ENCODE measurements at regions not wholly inside any gene's neighbourhood (a gene's known extent, or its start where the extent isn't known, plus 50 kb on each side); places are given as distances from the start of the nearest gene placed in this dataset.
"Not testable (repeated sequence)": the region's sequence is repeated elsewhere in the genome, so short reads cannot be mapped to it uniquely, and the experiment has no call there.

DNA sequence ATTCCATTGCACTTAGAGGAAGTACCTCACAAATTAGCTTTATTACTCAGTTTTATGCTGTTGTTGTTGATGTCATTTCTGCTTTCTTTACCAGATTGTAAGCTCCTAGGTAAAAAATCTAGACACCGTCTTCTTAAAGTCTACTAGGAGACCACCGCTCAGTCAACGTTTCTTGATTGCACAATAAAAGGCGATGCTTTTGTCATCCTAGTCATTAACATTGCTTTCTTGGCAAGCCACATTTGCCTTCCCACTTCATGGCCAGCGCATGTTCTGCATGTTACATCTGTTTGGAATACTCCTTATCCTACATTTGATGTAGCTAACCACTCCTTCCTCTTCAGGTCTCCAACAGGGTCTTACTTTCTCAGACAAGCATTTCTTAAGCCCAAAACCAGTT is 464.0 kb upstream of the TUSC1 start:
- Histone ChIP-seq H3K4me3 (ENCODE audit: low read depth in 1 of 2, low read length in 2 of 2) (no peak overlapping the region), H3K36me3 (ENCODE audit: insufficient read depth, low read length) (no peaks in the 10 kb centered on the region), H3K27me3 (ENCODE audit: control insufficient read depth in 1 of 2, insufficient read depth in 2 of 2, low read length in 2 of 2) (no peaks in the 10 kb centered on the region), H3K9ac (ENCODE audit: low read length) (no peak overlapping the region), H3K27ac (ENCODE audit: low read depth, low read length) (no peak overlapping the region), H3K4me1 (ENCODE audit: insufficient read depth, low read length) (no peaks in the 10 kb centered on the region), H3K9me3 (ENCODE audit: low read length) (no peaks in the 10 kb centered on the region)

DNA sequence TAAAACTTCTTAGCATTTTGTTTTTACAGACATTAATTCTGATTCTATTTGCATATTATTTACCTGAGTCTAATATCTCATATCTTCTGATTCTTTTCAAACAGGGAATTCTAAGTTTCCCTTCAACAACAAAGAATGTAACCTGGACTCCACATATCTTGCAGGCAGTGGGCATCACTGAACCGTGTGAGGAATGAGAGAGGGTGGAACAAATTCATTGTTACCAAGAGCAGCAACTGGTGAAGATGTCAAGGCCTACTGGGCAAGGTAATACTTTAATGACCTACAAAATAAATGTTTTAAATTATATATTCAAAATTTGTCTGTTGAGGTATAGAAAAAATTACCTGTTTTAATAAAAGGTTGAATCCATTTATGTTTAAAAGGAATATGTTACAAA is 455.3 kb upstream of the TUSC1 start:
- Histone ChIP-seq H3K27me3 (ENCODE audit: control insufficient read depth in 1 of 2, insufficient read depth in 2 of 2, low read length in 2 of 2) (no peaks in the 10 kb centered on the region), H3K27ac (ENCODE audit: low read depth, low read length) (no peak overlapping the region), H3K4me3 (ENCODE audit: low read depth in 1 of 2, low read length in 2 of 2) (no peak overlapping the region), H3K9me3 (ENCODE audit: low read length) (no peaks in the 10 kb centered on the region), H3K4me1 (ENCODE audit: insufficient read depth, low read length) (no peaks in the 10 kb centered on the region), H3K9ac (ENCODE audit: low read length) (no peak overlapping the region), H3K36me3 (ENCODE audit: insufficient read depth, low read length) (no peaks in the 10 kb centered on the region)

DNA sequence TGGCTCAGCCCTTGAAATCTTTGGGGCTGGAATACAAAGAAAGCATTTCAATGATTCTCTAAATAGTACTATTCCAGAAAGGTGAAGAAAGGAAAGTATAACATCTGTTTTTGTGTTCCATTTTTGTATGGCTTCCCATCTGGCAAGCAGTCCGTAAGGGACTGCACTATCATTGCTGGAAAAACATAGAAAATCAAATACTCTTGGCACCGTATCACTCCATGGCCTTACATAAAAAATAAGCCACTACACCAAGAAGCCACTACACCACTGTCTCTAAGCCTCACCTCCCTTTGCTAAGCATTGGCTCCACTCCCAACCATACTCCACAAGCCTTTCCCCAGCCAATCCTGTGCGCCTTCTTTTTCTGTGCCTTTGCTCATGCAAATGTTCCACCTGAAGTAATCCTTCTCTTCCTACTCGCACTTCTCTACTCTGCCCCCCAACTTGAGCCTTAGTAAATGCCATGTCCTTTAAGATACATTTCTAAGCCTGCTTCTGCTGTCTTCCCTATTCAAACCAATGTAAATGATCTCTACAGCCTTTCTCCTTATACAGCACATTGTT is 454.6 kb upstream of the TUSC1 start:
- Histone ChIP-seq H3K9ac (ENCODE audit: low read length) (no peak overlapping the region), H3K9me3 (ENCODE audit: low read length) (no peaks in the 10 kb centered on the region), H3K4me3 (ENCODE audit: low read depth in 1 of 2, low read length in 2 of 2) (no peak overlapping the region), H3K36me3 (ENCODE audit: insufficient read depth, low read length) (no peaks in the 10 kb centered on the region), H3K4me1 (ENCODE audit: insufficient read depth, low read length) (no peaks in the 10 kb centered on the region), H3K27ac (ENCODE audit: low read depth, low read length) (no peak overlapping the region), H3K27me3 (ENCODE audit: control insufficient read depth in 1 of 2, insufficient read depth in 2 of 2, low read length in 2 of 2) (no peaks in the 10 kb centered on the region)

DNA sequence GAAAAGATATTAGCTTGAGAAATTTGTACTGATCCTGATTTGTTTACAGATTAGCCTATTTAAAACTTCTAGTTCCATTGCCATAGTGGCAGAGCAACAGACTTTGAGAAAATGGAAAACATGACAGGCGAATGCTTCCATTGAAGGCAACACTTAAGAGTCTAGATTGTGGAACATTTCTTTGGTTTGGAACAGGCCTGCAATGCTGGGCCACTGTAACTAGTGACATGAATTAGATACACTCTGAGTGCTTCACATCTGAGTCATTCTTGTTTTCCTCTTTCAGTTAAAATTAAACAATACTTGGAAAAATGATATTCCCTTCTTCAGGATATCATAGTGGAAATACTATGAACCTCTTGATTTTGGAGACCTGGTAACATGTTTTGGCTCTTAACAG is 453.6 kb upstream of the TUSC1 start:
- Histone ChIP-seq H3K4me3 (ENCODE audit: low read depth in 1 of 2, low read length in 2 of 2) (no peak overlapping the region), H3K9ac (ENCODE audit: low read length) (no peak overlapping the region), H3K27ac (ENCODE audit: low read depth, low read length) (no peak overlapping the region), H3K9me3 (ENCODE audit: low read length) (no peaks in the 10 kb centered on the region), H3K36me3 (ENCODE audit: insufficient read depth, low read length) (no peaks in the 10 kb centered on the region), H3K4me1 (ENCODE audit: insufficient read depth, low read length) (no peaks in the 10 kb centered on the region), H3K27me3 (ENCODE audit: control insufficient read depth in 1 of 2, insufficient read depth in 2 of 2, low read length in 2 of 2) (no peaks in the 10 kb centered on the region)

DNA sequence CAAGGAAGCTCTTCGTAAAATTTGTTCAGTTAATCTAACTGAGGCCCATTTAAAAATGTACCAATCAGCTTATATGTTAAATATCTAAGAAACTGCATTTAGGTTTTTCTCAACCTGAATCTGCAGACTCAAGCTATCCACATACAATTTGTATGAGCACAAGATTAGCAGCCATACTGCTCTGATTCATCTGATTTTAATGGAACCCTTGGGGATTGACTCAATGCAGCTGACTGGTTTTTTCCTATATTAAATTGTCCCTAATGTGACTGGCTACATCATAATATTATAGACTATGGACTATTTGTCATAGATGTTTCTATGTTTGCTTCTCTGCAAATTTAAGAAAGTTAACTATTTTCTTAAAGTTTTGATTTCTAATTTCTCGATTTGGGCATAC is 451.0 kb upstream of the TUSC1 start:
- H3K36me3 ChIP-seq (ENCODE audit: insufficient read depth, low read length), result no peaks in the 10 kb centered on the region
- H3K9ac ChIP-seq (ENCODE audit: low read length), result no peak overlapping the region
- no peaks in the 10 kb centered on the region for H3K9me3 ChIP-seq (ENCODE audit: low read length)
- no peaks in the 10 kb centered on the region for H3K4me1 ChIP-seq (ENCODE audit: insufficient read depth, low read length)
- H3K27me3 ChIP-seq (ENCODE audit: control insufficient read depth in 1 of 2, insufficient read depth in 2 of 2, low read length in 2 of 2), result no peaks in the 10 kb centered on the region
- no peak overlapping the region for H3K27ac ChIP-seq (ENCODE audit: low read depth, low read length)
- H3K4me3 ChIP-seq (ENCODE audit: low read depth in 1 of 2, low read length in 2 of 2), result no peak overlapping the region

DNA sequence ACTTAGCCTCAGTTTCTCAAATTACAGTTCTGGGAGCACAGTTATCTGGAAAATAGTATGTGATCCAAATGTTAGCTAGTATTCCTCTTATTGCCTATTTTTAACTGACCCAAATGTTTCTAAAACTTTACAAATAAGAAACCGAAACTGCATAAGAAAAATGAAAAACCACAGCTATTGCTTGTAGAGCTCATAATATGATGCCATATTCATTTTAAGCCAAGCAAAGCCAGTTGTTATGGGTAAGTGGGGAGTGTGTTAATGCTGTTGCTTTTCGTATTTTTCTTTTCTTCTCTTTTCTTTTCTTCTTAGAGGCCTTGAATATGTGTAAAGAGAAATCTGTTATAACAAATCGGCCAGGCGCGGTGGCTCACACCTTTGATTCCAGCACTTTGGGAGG is 447.4 kb upstream of the TUSC1 start:
- no peaks in the 10 kb centered on the region for H3K27me3 ChIP-seq (ENCODE audit: control insufficient read depth in 1 of 2, insufficient read depth in 2 of 2, low read length in 2 of 2)
- no peak overlapping the region for H3K4me3 ChIP-seq (ENCODE audit: low read depth in 1 of 2, low read length in 2 of 2)
- H3K36me3 ChIP-seq (ENCODE audit: insufficient read depth, low read length), result no peaks in the 10 kb centered on the region
- no peaks in the 10 kb centered on the region for H3K9me3 ChIP-seq (ENCODE audit: low read length)
- no peaks in the 10 kb centered on the region for H3K4me1 ChIP-seq (ENCODE audit: insufficient read depth, low read length)
- no peak overlapping the region for H3K9ac ChIP-seq (ENCODE audit: low read length)
- H3K27ac ChIP-seq (ENCODE audit: low read depth, low read length), result no peak overlapping the region

DNA sequence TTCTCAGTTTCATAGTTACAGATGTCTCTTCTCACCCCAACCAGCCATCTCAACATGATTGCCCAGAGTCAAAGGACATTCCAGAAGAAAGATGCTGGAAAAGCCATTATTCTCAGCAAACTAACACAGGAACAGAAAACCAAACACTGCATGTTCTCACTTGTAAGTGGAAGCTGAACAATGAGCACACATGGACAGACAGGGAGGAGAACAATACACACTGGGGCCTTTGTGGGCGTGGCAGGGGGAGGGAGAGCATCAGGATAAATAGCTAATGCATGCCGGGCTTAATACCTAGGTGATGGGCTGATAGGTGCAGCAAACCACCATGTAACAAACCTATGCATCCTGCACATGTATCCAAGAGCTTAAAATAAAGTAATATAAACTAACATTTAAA is 437.8 kb upstream of the TUSC1 start:
- H3K27me3 ChIP-seq (ENCODE audit: control insufficient read depth in 1 of 2, insufficient read depth in 2 of 2, low read length in 2 of 2); H3K27ac ChIP-seq (ENCODE audit: low read depth, low read length); H3K36me3 ChIP-seq (ENCODE audit: insufficient read depth, low read length); H3K9me3 ChIP-seq (ENCODE audit: low read length); H3K4me3 ChIP-seq (ENCODE audit: low read depth in 1 of 2, low read length in 2 of 2); H3K4me1 ChIP-seq (ENCODE audit: insufficient read depth, low read length); H3K9ac ChIP-seq (ENCODE audit: low read length): not testable (repeated sequence)

DNA sequence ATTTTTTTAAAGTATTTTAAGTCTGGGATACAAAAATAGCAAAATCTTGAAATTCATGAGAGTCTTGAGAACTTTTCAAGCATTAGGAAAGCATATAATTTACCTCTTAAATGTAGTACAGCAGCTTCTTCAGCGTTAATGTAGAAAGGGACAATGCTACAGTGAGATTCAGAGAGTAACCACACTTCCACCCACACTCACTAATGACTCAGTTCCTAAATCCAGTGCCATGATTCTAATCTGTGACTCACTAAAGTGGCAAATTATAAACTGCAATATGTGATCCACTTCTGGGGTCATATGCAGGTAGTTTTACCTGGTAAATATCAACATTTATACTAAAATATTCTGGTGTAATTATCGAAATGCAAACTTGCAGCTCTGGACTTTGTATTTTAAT is 434.5 kb upstream of the TUSC1 start:
- Histone ChIP-seq H3K27ac (ENCODE audit: low read depth, low read length) (no peak overlapping the region), H3K4me1 (ENCODE audit: insufficient read depth, low read length) (no peaks in the 10 kb centered on the region), H3K27me3 (ENCODE audit: control insufficient read depth in 1 of 2, insufficient read depth in 2 of 2, low read length in 2 of 2) (no peaks in the 10 kb centered on the region), H3K9me3 (ENCODE audit: low read length) (no peaks in the 10 kb centered on the region), H3K36me3 (ENCODE audit: insufficient read depth, low read length) (no peaks in the 10 kb centered on the region), H3K4me3 (ENCODE audit: low read depth in 1 of 2, low read length in 2 of 2) (no peak overlapping the region), H3K9ac (ENCODE audit: low read length) (no peak overlapping the region)

DNA sequence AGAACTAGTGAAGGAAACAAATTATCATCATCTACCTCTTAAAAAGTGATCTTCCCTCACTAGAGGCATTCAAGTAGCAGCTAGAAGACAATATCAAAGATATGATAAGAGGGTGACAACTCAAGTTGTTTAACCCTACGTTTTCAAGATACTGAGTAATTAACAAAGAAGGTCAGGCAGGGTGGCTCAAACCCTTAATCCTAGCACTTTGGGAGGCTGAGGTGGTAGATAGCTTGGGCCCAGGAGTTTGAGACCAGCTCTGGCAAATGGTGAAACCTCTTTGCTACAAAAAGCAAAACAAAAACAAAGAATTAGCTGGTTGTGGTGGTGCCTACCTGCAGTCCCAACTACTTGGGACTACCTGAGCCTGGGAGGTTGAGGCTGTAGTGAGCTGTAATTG is 408.2 kb upstream of the TUSC1 start:
- Histone ChIP-seq H3K9me3 (ENCODE audit: low read length) (no peaks in the 10 kb centered on the region), H3K27me3 (ENCODE audit: control insufficient read depth in 1 of 2, insufficient read depth in 2 of 2, low read length in 2 of 2) (no peaks in the 10 kb centered on the region), H3K36me3 (ENCODE audit: insufficient read depth, low read length) (no peaks in the 10 kb centered on the region), H3K9ac (ENCODE audit: low read length) (no peak overlapping the region), H3K27ac (ENCODE audit: low read depth, low read length) (no peak overlapping the region), H3K4me1 (ENCODE audit: insufficient read depth, low read length) (no peaks in the 10 kb centered on the region), H3K4me3 (ENCODE audit: low read depth in 1 of 2, low read length in 2 of 2) (no peak overlapping the region)

DNA sequence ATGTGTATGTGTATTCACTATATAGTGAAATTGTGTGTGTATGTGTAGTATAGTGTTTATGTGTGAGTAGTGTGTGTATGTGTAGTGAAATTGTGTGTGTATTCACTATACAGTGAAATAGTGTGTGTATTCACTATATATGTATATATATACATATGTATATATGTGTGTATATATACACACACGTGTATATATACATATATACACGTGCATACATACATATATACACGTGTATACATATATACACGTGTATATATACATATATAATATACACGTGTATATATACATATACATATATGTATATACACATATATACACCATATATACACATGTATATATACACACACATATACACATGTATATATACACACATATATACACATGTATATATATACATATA is 403.6 kb upstream of the TUSC1 start:
- H3K4me1 ChIP-seq (ENCODE audit: insufficient read depth, low read length), result no peaks in the 10 kb centered on the region
- no peaks in the 10 kb centered on the region for H3K36me3 ChIP-seq (ENCODE audit: insufficient read depth, low read length)
- no peak overlapping the region for H3K4me3 ChIP-seq (ENCODE audit: low read depth in 1 of 2, low read length in 2 of 2)
- H3K27ac ChIP-seq (ENCODE audit: low read depth, low read length), result no peak overlapping the region
- no peaks in the 10 kb centered on the region for H3K9me3 ChIP-seq (ENCODE audit: low read length)
- H3K9ac ChIP-seq (ENCODE audit: low read length), result no peak overlapping the region
- H3K27me3 ChIP-seq (ENCODE audit: control insufficient read depth in 1 of 2, insufficient read depth in 2 of 2, low read length in 2 of 2), result no peaks in the 10 kb centered on the region

DNA sequence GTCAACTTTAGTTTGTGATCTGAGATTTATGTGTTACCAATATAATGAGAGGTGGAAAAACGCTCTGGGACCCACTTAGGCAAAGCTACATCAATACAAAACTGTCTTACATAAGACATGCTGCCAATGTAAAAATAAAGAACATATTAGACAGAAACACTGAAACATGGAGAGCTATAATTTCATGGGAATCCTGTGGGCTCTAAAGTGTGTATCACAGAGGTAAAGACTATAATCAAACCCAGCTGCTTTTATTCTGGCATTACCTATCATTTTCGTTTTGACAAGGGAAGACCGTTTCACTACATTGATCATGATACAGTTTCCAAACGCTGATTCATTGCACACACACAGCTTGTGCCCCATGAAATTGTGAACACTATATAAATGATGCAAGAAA is 400.5 kb upstream of the TUSC1 start:
- Histone ChIP-seq H3K27ac (ENCODE audit: low read depth, low read length) (no peak overlapping the region), H3K4me3 (ENCODE audit: low read depth in 1 of 2, low read length in 2 of 2) (no peak overlapping the region), H3K36me3 (ENCODE audit: insufficient read depth, low read length) (no peaks in the 10 kb centered on the region), H3K9me3 (ENCODE audit: low read length) (no peaks in the 10 kb centered on the region), H3K4me1 (ENCODE audit: insufficient read depth, low read length) (no peaks in the 10 kb centered on the region), H3K27me3 (ENCODE audit: control insufficient read depth in 1 of 2, insufficient read depth in 2 of 2, low read length in 2 of 2) (no peaks in the 10 kb centered on the region), H3K9ac (ENCODE audit: low read length) (no peak overlapping the region)

DNA sequence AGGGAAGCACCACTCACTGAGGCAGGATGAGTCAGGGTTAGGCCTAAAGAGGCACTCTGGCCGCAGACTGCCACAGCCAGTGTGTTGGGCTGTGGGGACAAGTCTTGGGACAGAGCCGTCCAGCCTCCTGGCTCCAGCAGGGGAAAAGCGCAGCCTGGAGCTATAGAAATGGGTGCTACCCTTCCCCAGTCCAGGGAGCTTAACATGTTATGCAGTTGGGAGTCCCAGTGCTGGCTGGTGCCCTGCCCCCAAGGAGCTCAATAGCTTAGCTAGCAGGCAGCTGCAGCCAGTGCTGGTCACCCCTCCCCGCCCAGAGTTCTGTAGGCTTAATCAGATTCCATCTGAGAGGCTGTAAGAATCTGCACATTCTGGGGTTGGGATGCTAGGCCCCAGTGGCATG is 399.6 kb upstream of the TUSC1 start:
- no peaks in the 10 kb centered on the region for H3K36me3 ChIP-seq (ENCODE audit: insufficient read depth, low read length)
- no peak overlapping the region for H3K9ac ChIP-seq (ENCODE audit: low read length)
- H3K27ac ChIP-seq (ENCODE audit: low read depth, low read length), result no peak overlapping the region
- H3K9me3 ChIP-seq (ENCODE audit: low read length), result no peaks in the 10 kb centered on the region
- H3K4me3 ChIP-seq (ENCODE audit: low read depth in 1 of 2, low read length in 2 of 2), result no peak overlapping the region
- no peaks in the 10 kb centered on the region for H3K4me1 ChIP-seq (ENCODE audit: insufficient read depth, low read length)
- no peaks in the 10 kb centered on the region for H3K27me3 ChIP-seq (ENCODE audit: control insufficient read depth in 1 of 2, insufficient read depth in 2 of 2, low read length in 2 of 2)
